Fibroblast of pulmonary artery (primary cell): ENCODE measurements at regions not wholly inside any gene's neighbourhood (a gene's known extent, or its start where the extent isn't known, plus 50 kb on each side); places are given as distances from the start of the nearest gene placed in this dataset.

Source experiments
- DNase-seq: peaks from one replicate; pipeline ENCODE4 v3.0.0-alpha.2; 2010; ENCODE audit warnings: low read depth
- H3K4me3 ChIP-seq: replicated peaks from 2 replicates; pipeline ENCODE4 v1.5.1; 2011; ENCODE audit warnings: low read depth, mild to moderate bottlenecking, control low read depth, low read length, moderate library complexity
- TF ChIP-seq, protein P1 (sequence below): IDR thresholded peaks from 2 replicates; pipeline ENCODE4 v1.5.1; 2011; ENCODE audit warnings: mild to moderate bottlenecking, control low read depth, low read length, inconsistent platforms; ENCODE audit errors: missing control alignments

DNA sequence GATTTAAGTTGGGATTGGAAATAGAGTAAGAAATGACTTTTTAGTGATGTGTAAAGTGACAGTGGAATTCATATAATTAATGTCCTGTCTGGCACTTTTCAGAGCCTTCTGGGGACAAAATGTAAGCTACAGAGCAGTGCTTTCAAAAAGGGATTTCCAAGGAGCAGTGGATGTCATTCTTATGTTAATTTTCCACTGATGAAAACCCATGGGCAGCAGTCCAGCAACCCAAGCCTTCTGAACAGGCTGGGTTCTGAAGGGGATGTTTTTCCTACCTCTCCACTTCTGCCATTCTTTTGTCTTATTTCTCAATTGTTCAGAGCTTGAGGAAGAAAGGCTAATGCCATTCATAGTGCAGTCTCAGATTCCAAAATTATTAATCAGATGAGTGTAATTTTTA is 717.6 kb upstream of the HS3ST1 start:
- no peak overlapping the region for H3K4me3 ChIP-seq
- DNase-seq, result peak; percentile 39
- TF ChIP-seq, protein P1, sequence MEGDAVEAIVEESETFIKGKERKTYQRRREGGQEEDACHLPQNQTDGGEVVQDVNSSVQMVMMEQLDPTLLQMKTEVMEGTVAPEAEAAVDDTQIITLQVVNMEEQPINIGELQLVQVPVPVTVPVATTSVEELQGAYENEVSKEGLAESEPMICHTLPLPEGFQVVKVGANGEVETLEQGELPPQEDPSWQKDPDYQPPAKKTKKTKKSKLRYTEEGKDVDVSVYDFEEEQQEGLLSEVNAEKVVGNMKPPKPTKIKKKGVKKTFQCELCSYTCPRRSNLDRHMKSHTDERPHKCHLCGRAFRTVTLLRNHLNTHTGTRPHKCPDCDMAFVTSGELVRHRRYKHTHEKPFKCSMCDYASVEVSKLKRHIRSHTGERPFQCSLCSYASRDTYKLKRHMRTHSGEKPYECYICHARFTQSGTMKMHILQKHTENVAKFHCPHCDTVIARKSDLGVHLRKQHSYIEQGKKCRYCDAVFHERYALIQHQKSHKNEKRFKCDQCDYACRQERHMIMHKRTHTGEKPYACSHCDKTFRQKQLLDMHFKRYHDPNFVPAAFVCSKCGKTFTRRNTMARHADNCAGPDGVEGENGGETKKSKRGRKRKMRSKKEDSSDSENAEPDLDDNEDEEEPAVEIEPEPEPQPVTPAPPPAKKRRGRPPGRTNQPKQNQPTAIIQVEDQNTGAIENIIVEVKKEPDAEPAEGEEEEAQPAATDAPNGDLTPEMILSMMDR, result no peak

DNA sequence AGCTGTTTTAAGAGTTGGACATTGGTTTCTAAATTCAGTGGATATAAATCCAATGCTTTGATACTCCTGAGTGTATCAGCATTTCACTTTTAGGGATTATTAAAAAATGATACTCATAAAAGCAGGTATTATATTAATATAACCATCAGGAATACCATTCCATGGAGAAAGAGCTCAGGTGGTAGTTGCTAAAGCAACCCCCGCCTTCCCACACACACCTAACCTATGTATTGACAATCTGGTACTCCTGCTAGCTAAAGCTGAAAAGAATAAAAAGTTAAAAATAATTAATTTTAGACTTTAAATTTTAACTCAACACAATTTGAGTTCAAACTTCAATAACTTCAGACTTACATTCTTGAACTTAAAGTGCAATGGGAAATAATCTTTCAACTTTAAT is 717.1 kb upstream of the HS3ST1 start:
- TF ChIP-seq, protein P1, result no peak
- no peak for DNase-seq
- no peak overlapping the region for H3K4me3 ChIP-seq

DNA sequence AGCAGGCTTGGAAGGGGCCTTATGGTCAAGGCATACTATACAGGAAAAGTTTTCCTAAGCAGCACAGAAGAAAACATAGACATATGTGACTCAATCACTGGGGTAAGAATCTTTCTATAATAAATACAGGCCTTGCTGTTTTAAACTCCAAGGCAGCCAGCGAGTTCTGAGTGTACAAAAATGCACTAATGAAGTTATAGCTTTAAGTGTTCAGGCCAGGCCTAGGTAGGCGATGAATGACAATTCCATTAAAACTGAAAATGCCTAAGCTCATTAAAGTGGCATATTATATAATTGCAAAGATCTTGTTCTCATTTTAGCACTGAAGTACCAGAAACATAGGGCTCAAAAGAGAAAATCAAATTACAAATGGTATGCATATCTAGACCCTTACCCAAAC is 716.4 kb upstream of the HS3ST1 start:
- DNase-seq, result no peak
- no peak overlapping the region for H3K4me3 ChIP-seq
- TF ChIP-seq, protein P1, result no peak

DNA sequence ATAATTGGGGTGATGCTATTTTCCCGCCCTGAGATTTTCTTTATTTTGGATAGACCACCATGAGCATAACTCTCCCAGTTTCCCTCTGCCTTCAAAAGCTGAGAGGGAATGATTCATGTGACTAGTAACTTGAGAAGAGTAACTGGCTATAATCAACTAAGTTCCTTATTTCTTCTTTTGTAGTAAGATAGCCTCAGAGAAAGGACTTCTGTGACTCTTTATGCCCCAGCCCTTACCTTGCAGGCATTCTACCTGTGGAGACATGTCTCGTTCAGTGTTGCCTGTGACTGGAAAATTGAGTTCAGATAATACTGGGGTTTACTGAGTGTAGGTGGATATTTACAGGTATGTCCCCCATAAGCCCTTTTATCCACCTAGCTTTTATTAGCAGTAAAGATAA is 715.4 kb upstream of the HS3ST1 start:
- no peak overlapping the region for H3K4me3 ChIP-seq
- no peak for DNase-seq
- TF ChIP-seq, protein P1, result no peak

DNA sequence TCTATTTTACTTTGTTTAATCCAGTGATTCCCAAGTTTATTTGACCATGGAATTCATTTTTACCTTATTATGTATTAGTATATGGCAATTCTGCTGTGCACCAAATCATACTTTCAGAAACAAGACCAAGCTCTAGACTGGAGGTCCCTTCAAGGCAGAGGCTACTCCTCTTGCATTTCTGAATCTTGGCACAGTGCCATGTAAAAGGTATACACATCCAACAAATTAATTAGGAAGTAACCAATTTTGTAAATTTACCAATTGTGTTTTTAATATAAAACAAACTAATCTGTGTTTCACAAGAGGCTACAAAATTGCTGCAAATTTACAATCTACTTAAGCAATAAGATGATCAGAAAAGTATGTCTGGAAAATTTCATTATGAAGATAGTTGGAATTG is 712.2 kb upstream of the HS3ST1 start:
- DNase-seq, result no peak
- H3K4me3 ChIP-seq, result no peak overlapping the region
- TF ChIP-seq, protein P1, result no peak

DNA sequence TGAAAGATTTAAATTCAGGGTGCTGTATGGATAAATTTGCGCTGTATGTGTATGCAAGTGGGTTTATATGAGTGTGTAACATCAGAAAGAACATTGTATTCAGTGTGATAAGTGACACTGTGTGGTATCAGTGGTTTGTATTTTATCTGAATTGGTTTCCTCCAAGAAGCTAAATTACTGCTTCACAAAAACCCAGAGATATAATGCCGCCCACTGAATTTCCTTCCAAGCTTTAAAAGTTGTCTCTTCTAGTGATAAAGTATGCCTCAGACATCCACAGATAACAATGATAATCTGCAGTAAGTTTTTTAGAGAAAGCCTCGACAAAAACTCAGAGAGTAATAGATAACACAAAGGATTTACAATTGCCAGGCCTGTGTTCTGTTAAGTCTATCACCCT is 710.6 kb upstream of the HS3ST1 start:
- TF ChIP-seq, protein P1, result no peak
- DNase-seq, result peak; percentile 20
- H3K4me3 ChIP-seq, result no peak overlapping the region

DNA sequence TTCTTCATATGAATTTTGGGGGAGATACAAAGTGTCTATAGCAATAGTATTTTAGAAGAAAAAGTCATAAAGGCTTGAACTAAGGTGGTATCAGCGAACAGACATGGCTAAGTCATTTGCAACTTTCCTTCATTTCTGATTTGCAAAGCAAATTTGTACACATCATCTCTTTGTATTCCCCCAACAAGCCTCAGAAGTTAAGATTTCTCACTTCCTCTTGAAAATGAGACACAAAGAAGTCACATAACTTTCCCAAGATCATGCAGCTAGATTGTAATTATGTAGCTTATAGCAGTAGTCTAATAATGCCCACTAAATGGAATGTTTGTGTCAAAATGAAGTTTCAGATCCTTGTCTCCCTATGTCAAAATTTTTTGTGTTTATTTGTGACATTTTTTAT is 709.8 kb upstream of the HS3ST1 start:
- H3K4me3 ChIP-seq, result no peak overlapping the region
- DNase-seq, result no peak
- TF ChIP-seq, protein P1, result no peak
